Heart right ventricle (tissue), 16 donors: ENCODE measurements at regions not wholly inside any gene's neighbourhood (a gene's known extent, or its start where the extent isn't known, plus 50 kb on each side); places are given as distances from the start of the nearest gene placed in this dataset.
A peak's percentile ranks its signal among the peaks of the same experiment; 100 is the strongest.

Source experiments
- ATAC-seq, 8 donors: fragments of 200-7000 bp; cut with Tn5 transposase; one replicate each; pipeline ENCODE4 v1.9.1; 2020; ENCODE audit warnings: mild to moderate bottlenecking in 8 of 8, moderate library complexity in 8 of 8, moderate number of reproducible peaks in 1 of 8
- DNase-seq, 2 donors: peaks; one replicate each; pipeline ENCODE4 v3.0.0-alpha.2; 2020
- H3K27ac ChIP-seq, 10 donors: fragments of 200-600 bp; sonication (generic) in 2 of 10; one replicate each; pipeline versions ENCODE4 v1.5.0 to v1.8.0; 2020 to 2022; ENCODE audit warnings: mild to moderate bottlenecking in 3 of 10
- H3K27me3 ChIP-seq, 7 donors: fragments of 200-600 bp; one replicate each; pipeline ENCODE4 v1.8.0; 2021 to 2022; ENCODE audit warnings: mild to moderate bottlenecking in 2 of 7
- H3K36me3 ChIP-seq, 9 donors: fragments of 200-600 bp; sonication (generic) in 1 of 9; one replicate each; pipeline versions ENCODE4 v1.5.0 to v1.8.0; 2020 to 2022; ENCODE audit warnings: mild to moderate bottlenecking in 2 of 9
- H3K4me1 ChIP-seq, 9 donors: fragments of 200-600 bp; sonication (generic) in 1 of 9; one replicate each; pipeline versions ENCODE4 v1.5.0 to v1.8.0; 2020 to 2022; ENCODE audit warnings: mild to moderate bottlenecking in 4 of 9
- H3K4me3 ChIP-seq, 10 donors: fragments of 200-600 bp; sonication (generic) in 2 of 10; one replicate each; pipeline versions ENCODE4 v1.5.0 to v1.8.0; 2020 to 2022; ENCODE audit warnings: mild to moderate bottlenecking in 7 of 10, moderate library complexity in 2 of 10
- H3K9me3 ChIP-seq, 11 donors: fragments of 200-600 bp in 10 of 11; sonication (generic) in 2 of 11; one replicate each; pipeline versions ENCODE4 v1.5.0 to v1.8.0; 2013 to 2022; ENCODE audit warnings: mild to moderate bottlenecking in 2 of 11, control low read depth in 1 of 11, moderate library complexity in 1 of 11
- CTCF ChIP-seq, 9 donors: fragments of 200-600 bp; sonication (generic) in 2 of 9; IDR thresholded peaks; one replicate each; pipeline versions ENCODE4 v1.5.0 to v1.8.0; 2021 to 2022; ENCODE audit warnings: antibody characterized with exemption in 9 of 9, mild to moderate bottlenecking in 5 of 9, moderate library complexity in 1 of 9
- WGBS, 2 donors: extraction: QIAGEN DNeasy Blood & Tissue Kit; methylation state at CpG; one replicate each; pipeline ENCODE4 v1.1.7; 2013; ENCODE audit warnings: inconsistent platforms in 1 of 2; 5-methylcytosine and 5-hydroxymethylcytosine counted together
- intact Hi-C, 10 donors: fragments of 100-400 bp; cut with DNase I; formaldehyde crosslinking; loops; one replicate each; pipeline versions ENCODE4 v1.11.1 to v1.14.2; 2022
- donor health status: Arrhythmogenic right ventricular cardiomyopathy.
- donor health status: ischemic (EF 13 %, LVEDD 7.1; RV severe dilation, severe dysfunction).
- donor health status: healthy with polysubstance abuse.
- donor health status: DM: no; HTN: yes; CAD: no.
- donor health status: DM: no; HTN: no; CAD: no.
- donor health status: ischemic (EF 25% LVEDD 6.9; RV normal size, moderate dysfunction).
- donor health status: ischemic (EF 25% LVEDD 5.7; RV mildly dilated, moderate dysfunction).
- donor health status: healthy.
- donor health status: DM: yes; HTN: yes; CAD: no.
- donor health status: Ischemic cardiomyopathy.
- donor health status: ischemic (EF 35%, LVEDD 5.7; RV mildly dilated, moderate dysfunction).
- donor health status: nonischemic (EF 11% LVEDD 7.7; RV severe dilation, severe dysfunction).
- donor health status: DM: yes; HTN: yes; CAD: no.
- donor health status: PGD.
- donor health status: ischemic (EF 29% LVEDD 5.4; RV normal size, mild dysfunction).
- donor health status: nonischemic (EF 23%, LVEDD 6.1; RV moderate dilation, normal function).

DNA sequence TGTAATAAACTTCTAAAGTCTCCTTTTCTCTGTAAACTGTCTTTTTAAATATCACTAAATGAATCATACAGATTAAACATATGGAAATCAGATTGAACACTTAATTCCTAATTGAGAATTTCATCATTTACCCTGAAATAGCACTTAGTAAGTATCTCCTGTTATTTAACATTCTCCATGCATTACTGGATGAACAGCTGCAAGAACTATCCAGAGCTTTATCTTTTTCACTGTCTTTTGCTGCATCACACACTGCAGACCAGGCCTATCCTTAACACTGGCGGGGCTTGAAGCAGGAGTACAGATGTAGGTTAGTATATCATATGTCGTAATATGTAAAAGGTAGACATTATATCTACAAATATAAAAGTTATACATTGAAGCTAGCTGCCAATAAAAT is 108.7 kb upstream of the EFNA5 start:
- WGBS, 2 donors, result 88 to 89% methylated on average over 2 of the region's 2 CpGs
- no peak for DNase-seq
- Histone ChIP-seq H3K9me3 (peaks cover 0 to 13% (median 0%) of the 10 kb centered on the region in 11 donors), H3K4me1 (peaks cover 0 to 5% (median 0%) of the 10 kb centered on the region in 9 donors), H3K27me3 (no peaks in the 10 kb centered on the region), H3K4me3 (peak overlapping the region in 1 of 10 donors; percentile 2), H3K36me3 (no peaks in the 10 kb centered on the region), H3K27ac (peak overlapping the region in 1 of 10 donors; percentile 45)
- ATAC-seq, result no peak
- intact Hi-C loops, result no loop called here
- no peak for TF ChIP-seq CTCF (IDR thresholded peaks at IDR 0.05)

- H3K9me3 ChIP-seq, result peaks cover 0 to 13% (median 0%) of the 10 kb centered on the region in 11 donors
- WGBS, 2 donors, result 49 to 51% methylated on average over 3 of the region's 3 CpGs
- no peaks in the 10 kb centered on the region for H3K27me3 ChIP-seq
- ATAC-seq (peak in 4 of 8 donors; percentile 68 to 90 (median 76)), DNase-seq (no peak)
- no peaks in the 10 kb centered on the region for H3K36me3 ChIP-seq
- H3K4me3 ChIP-seq, result peak overlapping the region in 1 of 10 donors; percentile 2
- no peak for TF ChIP-seq CTCF (IDR thresholded peaks at IDR 0.05)
- H3K4me1 ChIP-seq, result peaks cover 0 to 5% (median 0%) of the 10 kb centered on the region in 9 donors
- peak overlapping the region in 2 of 10 donors; percentile 45 to 63 for H3K27ac ChIP-seq
- intact Hi-C loops, result no loop called here
Measured at GRCh38 chr5:107778647-107779046, 107.9 kb upstream of the EFNA5 start.

- DNase-seq (no peak), ATAC-seq (no peak)
- H3K27me3 ChIP-seq, result no peaks in the 10 kb centered on the region
- peaks cover 0 to 10% (median 0%) of the 10 kb centered on the region in 9 donors for H3K4me1 ChIP-seq
- intact Hi-C loops, result no loop called here
- peaks cover 0 to 13% (median 0%) of the 10 kb centered on the region in 11 donors for H3K9me3 ChIP-seq
- no peaks in the 10 kb centered on the region for H3K36me3 ChIP-seq
- TF ChIP-seq CTCF (IDR thresholded peaks at IDR 0.05), result no peak
- WGBS, 2 donors, result 69 to 74% methylated on average over 6 of the region's 6 CpGs
- H3K4me3 ChIP-seq, result no peak overlapping the region
- no peak overlapping the region for H3K27ac ChIP-seq
Measured at GRCh38 chr5:107776922-107777740, 106.4 kb upstream of the EFNA5 start.

GRCh38 chr5:107776506-107776905 is 105.8 kb upstream of the EFNA5 start:
- intact Hi-C loops, result no loop called here
- ATAC-seq, result no peak
- no peak overlapping the region for H3K4me3 ChIP-seq
- no peaks in the 10 kb centered on the region for H3K27me3 ChIP-seq
- DNase-seq, result no peak
- H3K27ac ChIP-seq, result no peak overlapping the region
- no peaks in the 10 kb centered on the region for H3K36me3 ChIP-seq
- H3K4me1 ChIP-seq, result peaks cover 0 to 10% (median 0%) of the 10 kb centered on the region in 9 donors
- 59 to 66% methylated on average over 3 of the region's 3 CpGs for WGBS, 2 donors
- no peak for TF ChIP-seq CTCF (IDR thresholded peaks at IDR 0.05)
- peaks cover 0 to 10% (median 0%) of the 10 kb centered on the region in 11 donors for H3K9me3 ChIP-seq
